H9 (cell line): ENCODE measurements at regions not wholly inside any gene's neighbourhood (a gene's known extent, or its start where the extent isn't known, plus 50 kb on each side); places are given as distances from the start of the nearest gene placed in this dataset.

Experiments
- DNase-seq: peaks from one replicate; pipeline ENCODE4 v3.0.0-alpha.2; 2017
- H2AFZ ChIP-seq: one replicate; pipeline ENCODE4 v1.6.1; 2013; ENCODE audit warnings: mild to moderate bottlenecking, low read length, control low read depth, moderate library complexity
- H2AK5ac ChIP-seq: 2 replicates; pipeline ENCODE4 v1.6.1; 2013; ENCODE audit warnings: low read length, control low read depth, mixed read lengths; ENCODE audit not compliant: insufficient read length
- H2BK120ac ChIP-seq: one replicate; pipeline ENCODE4 v1.6.1; 2013; ENCODE audit warnings: low read depth, mild to moderate bottlenecking, low read length, control low read depth, inconsistent platforms; ENCODE audit not compliant: poor library complexity, severe bottlenecking
- H2BK12ac ChIP-seq: 2 replicates; pipeline ENCODE4 v1.6.1; 2013; ENCODE audit warnings: low read length, control low read depth, mixed read lengths, low read depth; ENCODE audit not compliant: insufficient read length
- H2BK15ac ChIP-seq: 2 replicates; pipeline ENCODE4 v1.6.1; 2013; ENCODE audit warnings: low read depth, low read length, control low read depth
- H2BK20ac ChIP-seq: one replicate; pipeline ENCODE4 v1.6.1; 2013; ENCODE audit warnings: low read depth, mild to moderate bottlenecking, low read length, control low read depth, inconsistent platforms; ENCODE audit not compliant: poor library complexity, severe bottlenecking
- H2BK5ac ChIP-seq: 2 replicates; pipeline ENCODE4 v1.6.1; 2013; ENCODE audit warnings: low read length, control low read depth, mixed read lengths; ENCODE audit not compliant: insufficient read length
- H3K14ac ChIP-seq: 2 replicates; pipeline ENCODE4 v1.6.1; 2013; ENCODE audit warnings: low read length, control low read depth; ENCODE audit not compliant: insufficient read depth
- H3K18ac ChIP-seq: 2 replicates; pipeline ENCODE4 v1.6.1; 2013; ENCODE audit warnings: low read depth, mild to moderate bottlenecking, mixed read lengths, low read length, control low read depth; ENCODE audit not compliant: insufficient read length
- H3K23ac ChIP-seq: 2 replicates; pipeline ENCODE4 v1.6.1; 2013; ENCODE audit warnings: low read length, control low read depth, mixed read lengths, low read depth; ENCODE audit not compliant: insufficient read length
- H3K23me2 ChIP-seq: 2 replicates; pipeline ENCODE4 v1.6.1; 2013; ENCODE audit warnings: low read depth, mild to moderate bottlenecking, mixed read lengths, low read length, control low read depth; ENCODE audit not compliant: insufficient read length, poor library complexity, severe bottlenecking
- H3K27ac ChIP-seq: 2 replicates; pipeline ENCODE4 v1.5.1; 2013; ENCODE audit warnings: low read length, control low read depth, mixed read lengths, low read depth; ENCODE audit not compliant: insufficient read length
- H3K27me3 ChIP-seq: 2 replicates; pipeline ENCODE4 v1.6.1; 2013; ENCODE audit warnings: low read length, control low read depth, inconsistent platforms; ENCODE audit not compliant: insufficient read depth
- H3K4ac ChIP-seq: 2 replicates; pipeline ENCODE4 v1.6.1; 2013; ENCODE audit warnings: low read depth, mild to moderate bottlenecking, control low read depth, inconsistent platforms, low read length, moderate library complexity
- H3K4me1 ChIP-seq: 2 replicates; pipeline ENCODE4 v1.6.1; 2013; ENCODE audit warnings: low read length, control low read depth, inconsistent platforms; ENCODE audit not compliant: insufficient read depth
- H3K4me2 ChIP-seq: 2 replicates; pipeline ENCODE4 v1.6.1; 2013; ENCODE audit warnings: low read length, control low read depth, mixed read lengths; ENCODE audit not compliant: insufficient read length, insufficient read depth
- H3K56ac ChIP-seq: 2 replicates; pipeline ENCODE4 v1.6.1; 2013; ENCODE audit warnings: low read depth, mild to moderate bottlenecking, mixed read lengths, low read length, control low read depth; ENCODE audit not compliant: insufficient read length
- H3K79me1 ChIP-seq: 2 replicates; pipeline ENCODE4 v1.6.1; 2013; ENCODE audit warnings: low read depth, mild to moderate bottlenecking, moderate library complexity, low read length, control low read depth, inconsistent platforms; ENCODE audit not compliant: insufficient read depth, poor library complexity, severe bottlenecking
- H3K79me2 ChIP-seq: 2 replicates; pipeline ENCODE4 v1.6.1; 2013; ENCODE audit warnings: low read length, control low read depth, inconsistent platforms; ENCODE audit not compliant: insufficient read depth
- H3K9ac ChIP-seq: 2 replicates; pipeline ENCODE4 v1.6.1; 2013; ENCODE audit warnings: low read length, control low read depth, mixed read lengths; ENCODE audit not compliant: insufficient read length; ENCODE audit errors: extremely low read depth
- H3K9me3 ChIP-seq: one replicate; pipeline ENCODE4 v1.6.1; 2013; ENCODE audit warnings: low read depth, low read length, inconsistent platforms; ENCODE audit not compliant: control insufficient read depth
- H3T11ph ChIP-seq: one replicate; pipeline ENCODE4 v1.6.1; 2013; ENCODE audit warnings: mild to moderate bottlenecking, low read length, control low read depth, inconsistent platforms
- H4K20me1 ChIP-seq: one replicate; pipeline ENCODE4 v1.6.1; 2013; ENCODE audit not compliant: control insufficient read depth, insufficient read length, insufficient read depth
- H4K5ac ChIP-seq: 2 replicates; pipeline ENCODE4 v1.6.1; 2013; ENCODE audit warnings: low read depth, mild to moderate bottlenecking, mixed read lengths, low read length, control low read depth; ENCODE audit not compliant: insufficient read length
- H4K8ac ChIP-seq: replicated peaks from 2 replicates; pipeline ENCODE4 v1.6.1; 2013; ENCODE audit warnings: low read length, control low read depth, mixed read lengths, low read depth; ENCODE audit not compliant: insufficient read length
- H4K91ac ChIP-seq: 2 replicates; pipeline ENCODE4 v1.6.1; 2013; ENCODE audit warnings: low read depth, mild to moderate bottlenecking, moderate library complexity, mixed read lengths, low read length, control low read depth; ENCODE audit not compliant: insufficient read length
- H3K27ac Mint-ChIP-seq, 3 experiments: 2 replicates in 2 of 3; 3 replicates in 1 of 3; pipeline ENCODE4 v1.8.0; 2020 to 2021; ENCODE audit warnings: mixed read lengths in 3 of 3, mild to moderate bottlenecking in 1 of 3, moderate library complexity in 1 of 3
- H3K27me3 Mint-ChIP-seq: 2 replicates; pipeline ENCODE4 v1.8.0; 2021; ENCODE audit warnings: low read depth, mild to moderate bottlenecking, moderate library complexity, mixed read lengths
- H3K36me3 Mint-ChIP-seq, 3 experiments: 2 replicates in 2 of 3; 3 replicates in 1 of 3; pipeline ENCODE4 v1.8.0; 2020 to 2021; ENCODE audit warnings: low read depth in 3 of 3, mixed read lengths in 3 of 3; ENCODE audit not compliant: insufficient read depth in 1 of 3
- H3K4me1 Mint-ChIP-seq, 2 experiments: 2 replicates each; pipeline ENCODE4 v1.8.0; 2020; ENCODE audit warnings: mixed read lengths in 2 of 2
- H3K4me3 Mint-ChIP-seq, 2 experiments: 2 replicates in 1 of 2; 3 replicates in 1 of 2; pipeline ENCODE4 v1.8.0; 2020 to 2021; ENCODE audit warnings: mild to moderate bottlenecking in 2 of 2, mixed read lengths in 2 of 2, moderate library complexity in 1 of 2
- H3K9me3 Mint-ChIP-seq, 2 experiments: 2 replicates in 1 of 2; 3 replicates in 1 of 2; pipeline ENCODE4 v1.8.0; 2020; ENCODE audit warnings: mild to moderate bottlenecking in 2 of 2, mixed read lengths in 2 of 2, moderate library complexity in 1 of 2
- CTCF ChIP-seq: fragments of 200-600 bp; sonication (generic); conservative IDR thresholded peaks from 3 replicates; pipeline ENCODE4 v1.8.0; 2021; ENCODE audit warnings: antibody characterized with exemption, mild to moderate bottlenecking
- WGBS: extraction: QIAGEN DNeasy Blood & Tissue Kit; methylation state at CpG from one replicate; pipeline ENCODE4 v1.1.7; 2013; ENCODE audit warnings: missing lambda C conversion rate, low lambda C conversion rate, mixed read lengths; ENCODE audit not compliant: insufficient read length; ENCODE audit errors: extremely low coverage; 5-methylcytosine and 5-hydroxymethylcytosine counted together

- Histone ChIP-seq H3K79me2 (no peaks in the 10 kb centered on the region), H3K9ac (no peak overlapping the region), H3K9me3 (no peaks in the 10 kb centered on the region), H3K56ac (no peak overlapping the region), H3K27ac (no peak overlapping the region), H2BK120ac (no peak overlapping the region), H3K23me2 (peaks cover 5% of the 10 kb centered on the region), H4K91ac (no peak overlapping the region), H3K4me2 (no peak overlapping the region), H3K14ac (no peak overlapping the region), H3K27me3 (peaks cover 6% of the 10 kb centered on the region; the same call in 1 of the 2 replicates), H4K20me1 (no peaks in the 10 kb centered on the region), H3T11ph (no peak overlapping the region), H3K18ac (no peak overlapping the region), H2AFZ (no peak overlapping the region), H2BK20ac (no peak overlapping the region), H2BK12ac (no peak overlapping the region), H2BK15ac (no peak overlapping the region), H3K23ac (no peak overlapping the region), H2AK5ac (no peak overlapping the region), H3K4me1 (no peaks in the 10 kb centered on the region), H4K5ac (no peak overlapping the region), H2BK5ac (no peak overlapping the region), H3K4ac (no peak overlapping the region), H3K79me1 (no peaks in the 10 kb centered on the region), H4K8ac (no peak overlapping the region)
- no peak overlapping the region for H3K4me3 Mint-ChIP-seq
- no peak overlapping the region for H3K27ac Mint-ChIP-seq
- H3K27me3 Mint-ChIP-seq: peaks cover 48% of the 10 kb centered on the region
- no peak for TF ChIP-seq CTCF
- no CpG with 5 or more reads among the region's 1 CpG for WGBS
- no peak for DNase-seq
- H3K36me3 Mint-ChIP-seq: peaks cover 16 to 25% (median 17%) of the 10 kb centered on the region in 3 experiments
- peaks cover 24 to 37% of the 10 kb centered on the region in 2 experiments; a peak in 4 of 5 replicates for H3K9me3 Mint-ChIP-seq
- H3K4me1 Mint-ChIP-seq: peaks cover 14 to 15% of the 10 kb centered on the region in 2 experiments
These were observed 97.7 kb downstream of the ESM1 start for GRCh38 chr5:54887663-54888062.
